NB4 (cell line): ENCODE measurements at regions not wholly inside any gene's neighbourhood (a gene's known extent, or its start where the extent isn't known, plus 50 kb on each side); places are given as distances from the start of the nearest gene placed in this dataset.

Experiments
- DNase-seq: peaks from one replicate; pipeline ENCODE4 v3.0.0; 2010; ENCODE audit warnings: low read depth
- H3K4me3 ChIP-seq: one replicate; pipeline ENCODE4 v1.5.1; 2011; ENCODE audit warnings: mild to moderate bottlenecking, low read depth, low read length, moderate library complexity
- MYC ChIP-seq: IDR thresholded peaks from 2 replicates; pipeline ENCODE4 v1.6.1; 2011; ENCODE audit warnings: low read depth, low read length
- POLR2A ChIP-seq: IDR thresholded peaks from 2 replicates; pipeline ENCODE4 v1.6.1; 2011; ENCODE audit warnings: mild to moderate bottlenecking; ENCODE audit not compliant: insufficient read length; ENCODE audit errors: extremely low read depth
- TF ChIP-seq, protein P1 (sequence below): IDR thresholded peaks from 2 replicates; pipeline ENCODE4 v1.6.1; 2011; ENCODE audit warnings: low read depth, low read length
- TF ChIP-seq, protein P2 (sequence below): IDR thresholded peaks from one replicate; pipeline ENCODE4 v1.5.1; 2012; ENCODE audit warnings: low read depth, low read length

DNA sequence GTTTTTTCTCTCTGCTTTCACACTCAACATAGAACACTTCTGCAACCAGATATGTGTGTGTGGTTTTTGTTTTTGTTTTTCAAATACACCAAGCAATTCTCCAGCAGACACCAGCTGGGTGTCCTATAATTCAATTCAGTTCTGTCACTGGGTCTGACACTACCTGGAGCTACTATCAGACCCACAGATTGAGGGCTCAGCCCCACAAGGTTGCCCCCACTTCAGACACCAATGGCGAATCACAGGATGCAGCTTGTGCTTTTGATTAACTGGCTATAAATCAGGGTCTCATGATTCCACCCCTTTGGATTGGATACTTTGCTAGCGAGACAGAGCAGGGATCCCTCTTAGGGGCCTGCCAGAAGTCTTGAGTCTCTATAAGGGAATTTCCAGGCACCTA is 462.2 kb upstream of the NRP1 start:
- TF ChIP-seq, protein P1, sequence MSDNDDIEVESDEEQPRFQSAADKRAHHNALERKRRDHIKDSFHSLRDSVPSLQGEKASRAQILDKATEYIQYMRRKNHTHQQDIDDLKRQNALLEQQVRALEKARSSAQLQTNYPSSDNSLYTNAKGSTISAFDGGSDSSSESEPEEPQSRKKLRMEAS, result no peak
- TF ChIP-seq POLR2A (no peak), MYC (no peak)
- TF ChIP-seq, protein P2, sequence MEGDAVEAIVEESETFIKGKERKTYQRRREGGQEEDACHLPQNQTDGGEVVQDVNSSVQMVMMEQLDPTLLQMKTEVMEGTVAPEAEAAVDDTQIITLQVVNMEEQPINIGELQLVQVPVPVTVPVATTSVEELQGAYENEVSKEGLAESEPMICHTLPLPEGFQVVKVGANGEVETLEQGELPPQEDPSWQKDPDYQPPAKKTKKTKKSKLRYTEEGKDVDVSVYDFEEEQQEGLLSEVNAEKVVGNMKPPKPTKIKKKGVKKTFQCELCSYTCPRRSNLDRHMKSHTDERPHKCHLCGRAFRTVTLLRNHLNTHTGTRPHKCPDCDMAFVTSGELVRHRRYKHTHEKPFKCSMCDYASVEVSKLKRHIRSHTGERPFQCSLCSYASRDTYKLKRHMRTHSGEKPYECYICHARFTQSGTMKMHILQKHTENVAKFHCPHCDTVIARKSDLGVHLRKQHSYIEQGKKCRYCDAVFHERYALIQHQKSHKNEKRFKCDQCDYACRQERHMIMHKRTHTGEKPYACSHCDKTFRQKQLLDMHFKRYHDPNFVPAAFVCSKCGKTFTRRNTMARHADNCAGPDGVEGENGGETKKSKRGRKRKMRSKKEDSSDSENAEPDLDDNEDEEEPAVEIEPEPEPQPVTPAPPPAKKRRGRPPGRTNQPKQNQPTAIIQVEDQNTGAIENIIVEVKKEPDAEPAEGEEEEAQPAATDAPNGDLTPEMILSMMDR, result no peak
- DNase-seq, result no peak
- no peak overlapping the region for H3K4me3 ChIP-seq

GRCh38 chr10:33795529-33795928 is 461.1 kb upstream of the NRP1 start:
- no peak for DNase-seq
- TF ChIP-seq, protein P2, result no peak
- TF ChIP-seq, protein P1, result no peak
- no peak for TF ChIP-seq POLR2A
- no peak for TF ChIP-seq MYC
- no peak overlapping the region for H3K4me3 ChIP-seq

DNA sequence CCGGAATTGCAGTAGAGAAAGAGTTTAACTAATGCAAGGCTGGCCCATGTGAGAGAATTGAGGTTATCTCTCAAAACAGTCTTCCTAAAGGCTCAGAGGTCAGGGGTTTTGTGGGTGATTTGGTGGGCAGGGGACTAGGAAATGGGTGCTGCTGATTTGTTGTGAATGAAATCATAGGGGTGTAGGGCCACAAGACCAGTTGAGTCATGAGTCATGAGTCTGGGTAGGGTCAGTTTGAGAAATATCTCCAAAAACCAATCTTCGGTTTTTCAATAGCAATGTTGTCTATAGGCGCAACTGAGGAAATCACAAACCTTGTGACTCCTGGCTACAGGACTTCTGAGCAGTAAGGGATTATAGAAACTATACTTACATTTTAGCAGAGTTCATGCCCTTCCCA is 460.0 kb upstream of the NRP1 start:
- TF ChIP-seq, protein P1, result no peak
- TF ChIP-seq, protein P2, result no peak
- TF ChIP-seq MYC (no peak), POLR2A (no peak)
- no peak overlapping the region for H3K4me3 ChIP-seq
- no peak for DNase-seq

DNA sequence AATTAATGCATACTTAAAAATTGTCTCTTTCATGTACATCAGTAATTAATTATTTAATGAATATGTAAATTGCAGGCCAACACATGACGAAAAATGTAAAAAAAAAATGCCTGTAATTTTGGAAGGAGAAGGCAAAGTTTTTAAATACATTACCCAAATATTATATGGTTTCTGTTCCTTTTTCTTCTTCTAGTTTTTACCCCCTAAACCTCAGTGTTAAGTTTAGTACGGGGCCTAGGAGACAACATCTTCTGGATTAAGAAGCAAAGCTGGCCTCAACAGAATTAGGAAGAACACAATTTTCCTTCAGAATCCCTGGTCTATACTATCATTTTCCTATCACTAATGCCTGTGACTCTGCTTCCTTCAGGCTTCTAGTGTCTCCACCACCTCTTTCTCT is 459.3 kb upstream of the NRP1 start:
- DNase-seq, result no peak
- H3K4me3 ChIP-seq, result no peak overlapping the region
- TF ChIP-seq, protein P2, result no peak
- TF ChIP-seq MYC (no peak), POLR2A (no peak)
- TF ChIP-seq, protein P1, result no peak

DNA sequence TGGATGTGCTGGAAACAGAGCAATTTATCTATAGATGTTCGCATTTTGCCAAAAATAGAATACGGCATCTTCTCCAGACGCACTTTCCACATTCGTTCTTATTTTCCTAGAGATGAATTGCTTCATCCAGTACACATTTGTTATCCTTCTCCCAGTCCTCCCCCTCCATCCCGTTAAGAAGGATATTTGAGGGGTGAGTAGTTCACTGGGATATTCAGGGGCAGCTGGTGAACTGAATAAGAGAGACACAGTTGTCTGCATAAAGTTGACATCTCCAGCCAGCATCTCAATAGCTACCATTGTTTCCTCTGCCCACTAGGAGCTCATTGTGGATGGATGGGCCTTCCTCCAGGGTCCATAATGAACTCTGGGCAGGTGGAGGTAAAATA is 456.8 kb upstream of the NRP1 start:
- H3K4me3 ChIP-seq, result no peak overlapping the region
- TF ChIP-seq, protein P2, result no peak
- TF ChIP-seq, protein P1, result no peak
- TF ChIP-seq MYC (no peak), POLR2A (no peak)
- no peak for DNase-seq
